Glomerular visceral epithelial cell (primary cell): ENCODE measurements at regions not wholly inside any gene's neighbourhood (a gene's known extent, or its start where the extent isn't known, plus 50 kb on each side); places are given as distances from the start of the nearest gene placed in this dataset.

Source experiments
- DNase-seq: peaks from one replicate; pipeline ENCODE4 v3.0.0-alpha.2; 2016; ENCODE audit errors: extremely low spot score

- no peak for DNase-seq
Measured at GRCh38 chr12:67909681-67910080, 79.6 kb upstream of the IFNG-AS1 start.

- peak; percentile 91 for DNase-seq
Measured at GRCh38 chr12:67910360-67911274, 78.6 kb upstream of the IFNG-AS1 start.

GRCh38 chr12:67911275-67911600 lies 78.0 kb upstream of the IFNG-AS1 start:
- no peak for DNase-seq

- no peak for DNase-seq
Measured at GRCh38 chr12:67911789-67912188, 77.5 kb upstream of the IFNG-AS1 start.

- DNase-seq: no peak
Measured at GRCh38 chr12:67915335-67915851, 73.9 kb upstream of the IFNG-AS1 start.

GRCh38 chr12:67916266-67916970 lies 72.8 kb upstream of the IFNG-AS1 start:
- DNase-seq: no peak

GRCh38 chr12:67917811-67918210 lies 71.4 kb upstream of the IFNG-AS1 start:
- DNase-seq: no peak

- no peak for DNase-seq
Measured at GRCh38 chr12:67918441-67918840, 70.8 kb upstream of the IFNG-AS1 start.

GRCh38 chr12:67919406-67919805 lies 69.8 kb upstream of the IFNG-AS1 start:
- no peak for DNase-seq

- DNase-seq: peak; percentile 48
Measured at GRCh38 chr12:67920413-67920812, 68.8 kb upstream of the IFNG-AS1 start.

- no peak for DNase-seq
Measured at GRCh38 chr12:67921286-67921685, 68.0 kb upstream of the IFNG-AS1 start.

GRCh38 chr12:67922245-67922644 lies 67.0 kb upstream of the IFNG-AS1 start:
- no peak for DNase-seq

GRCh38 chr12:67925077-67925476 lies 64.2 kb upstream of the IFNG-AS1 start:
- peak; percentile 24 for DNase-seq

- no peak for DNase-seq
Measured at GRCh38 chr12:67925552-67925951, 63.7 kb upstream of the IFNG-AS1 start.

- no peak for DNase-seq
Measured at GRCh38 chr12:67926063-67926462, 63.2 kb upstream of the IFNG-AS1 start.

GRCh38 chr12:67927324-67927723 lies 61.9 kb upstream of the IFNG-AS1 start:
- DNase-seq: no peak

- DNase-seq: no peak
Measured at GRCh38 chr12:67927815-67928214, 61.4 kb upstream of the IFNG-AS1 start.

- DNase-seq: no peak
Measured at GRCh38 chr12:67928621-67929383, 60.4 kb upstream of the IFNG-AS1 start.

- no peak for DNase-seq
Measured at GRCh38 chr12:67929384-67929772, 59.9 kb upstream of the IFNG-AS1 start.

GRCh38 chr12:67937822-67938221 lies 51.4 kb upstream of the IFNG-AS1 start:
- no peak for DNase-seq
